ENCODE measurements at regions not wholly inside any gene's neighbourhood (a gene's known extent, or its start where the extent isn't known, plus 50 kb on each side); places are given as distances from the start of the nearest gene placed in this dataset.
"Not testable (repeated sequence)": the region's sequence is repeated elsewhere in the genome, so short reads cannot be mapped to it uniquely, and the experiment has no call there.

- H3K9ac ChIP-seq (ENCODE audit: low read length): not testable (repeated sequence)
Measured at GRCh38 chr2:89874810-89875595, 1183.5 kb downstream of the RPIA start.

DNA sequence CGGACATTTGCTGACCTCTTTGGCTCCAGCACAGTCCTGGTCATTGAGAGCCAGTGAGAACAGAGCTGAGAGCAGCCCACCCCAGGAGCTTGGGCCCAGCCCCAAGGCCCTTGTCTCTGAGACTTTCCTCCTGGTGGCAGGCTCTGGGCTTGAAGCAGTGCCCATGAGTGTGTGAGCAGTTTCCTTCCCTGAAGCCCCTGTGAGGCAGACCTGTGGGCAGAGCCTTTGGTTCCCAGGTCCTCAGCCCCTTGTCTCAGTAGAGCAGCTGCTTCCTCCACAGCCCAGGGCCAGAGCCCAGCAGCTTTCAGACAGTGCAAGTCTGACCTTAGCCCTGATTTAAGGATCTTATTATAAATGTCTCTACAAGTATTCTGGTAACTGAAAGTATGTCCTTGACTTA, 1185.0 kb downstream of the RPIA start:
- not testable (repeated sequence) for H3K36me3 ChIP-seq (ENCODE audit: control insufficient read depth, insufficient read depth, low read length); H3K9ac ChIP-seq (ENCODE audit: low read length); H3K4me3 ChIP-seq (ENCODE audit: low read depth, low read length); H3K4me1 ChIP-seq (ENCODE audit: control insufficient read depth, insufficient read depth, low read length); H3K27me3 ChIP-seq (ENCODE audit: control insufficient read depth, insufficient read depth, low read length); H3K27ac ChIP-seq (ENCODE audit: low read depth, low read length); H3K9me3 ChIP-seq (ENCODE audit: control insufficient read depth, insufficient read depth, low read depth, low read length)

More at GRCh38 chr2:89874810-89875595, 1183.5 kb downstream of the RPIA start:
- not testable (repeated sequence) for H3K4me1 ChIP-seq (ENCODE audit: control insufficient read depth, insufficient read depth, low read length); H3K27me3 ChIP-seq (ENCODE audit: control insufficient read depth, insufficient read depth, low read length); H3K27ac ChIP-seq (ENCODE audit: low read depth, low read length); H3K4me3 ChIP-seq (ENCODE audit: low read depth, low read length); H3K36me3 ChIP-seq (ENCODE audit: control insufficient read depth, insufficient read depth, low read length); H3K9me3 ChIP-seq (ENCODE audit: control insufficient read depth, insufficient read depth, low read depth, low read length)

GRCh38 chr2:89876878-89877277, 1185.4 kb downstream of the RPIA start:
- not testable (repeated sequence) for H3K9me3 ChIP-seq (ENCODE audit: control insufficient read depth, insufficient read depth, low read depth, low read length); H3K4me1 ChIP-seq (ENCODE audit: control insufficient read depth, insufficient read depth, low read length); H3K27me3 ChIP-seq (ENCODE audit: control insufficient read depth, insufficient read depth, low read length); H3K36me3 ChIP-seq (ENCODE audit: control insufficient read depth, insufficient read depth, low read length); H3K9ac ChIP-seq (ENCODE audit: low read length); H3K4me3 ChIP-seq (ENCODE audit: low read depth, low read length); H3K27ac ChIP-seq (ENCODE audit: low read depth, low read length)

GRCh38 chr2:89882880-89883279, 1191.4 kb downstream of the RPIA start:
- not testable (repeated sequence) for H3K36me3 ChIP-seq (ENCODE audit: control insufficient read depth, insufficient read depth, low read length); H3K4me1 ChIP-seq (ENCODE audit: control insufficient read depth, insufficient read depth, low read length); H3K9me3 ChIP-seq (ENCODE audit: control insufficient read depth, insufficient read depth, low read depth, low read length); H3K4me3 ChIP-seq (ENCODE audit: low read depth, low read length); H3K27me3 ChIP-seq (ENCODE audit: control insufficient read depth, insufficient read depth, low read length); H3K9ac ChIP-seq (ENCODE audit: low read length); H3K27ac ChIP-seq (ENCODE audit: low read depth, low read length)

DNA sequence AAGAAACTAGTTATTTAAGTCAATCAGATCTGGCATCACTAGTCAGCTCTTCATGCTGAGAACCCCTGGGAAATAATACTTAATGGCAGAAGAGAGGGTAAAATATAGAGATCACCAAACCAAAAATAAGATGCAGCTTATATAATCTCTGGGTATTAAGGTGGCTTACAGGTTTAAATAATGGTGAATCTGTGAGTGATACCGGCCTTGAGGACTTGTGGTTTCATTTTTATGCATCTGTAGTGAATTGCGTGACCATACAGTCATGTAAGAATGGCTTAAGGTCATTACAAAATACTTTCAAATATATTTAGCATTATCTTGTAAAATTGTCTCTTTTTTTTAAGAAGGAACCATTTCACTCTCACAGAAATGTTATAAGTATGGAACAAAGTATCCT, 1192.2 kb downstream of the RPIA start:
- H3K4me3 ChIP-seq (ENCODE audit: low read depth, low read length); H3K9ac ChIP-seq (ENCODE audit: low read length); H3K27ac ChIP-seq (ENCODE audit: low read depth, low read length); H3K4me1 ChIP-seq (ENCODE audit: control insufficient read depth, insufficient read depth, low read length); H3K36me3 ChIP-seq (ENCODE audit: control insufficient read depth, insufficient read depth, low read length); H3K9me3 ChIP-seq (ENCODE audit: control insufficient read depth, insufficient read depth, low read depth, low read length); H3K27me3 ChIP-seq (ENCODE audit: control insufficient read depth, insufficient read depth, low read length): not testable (repeated sequence)

DNA sequence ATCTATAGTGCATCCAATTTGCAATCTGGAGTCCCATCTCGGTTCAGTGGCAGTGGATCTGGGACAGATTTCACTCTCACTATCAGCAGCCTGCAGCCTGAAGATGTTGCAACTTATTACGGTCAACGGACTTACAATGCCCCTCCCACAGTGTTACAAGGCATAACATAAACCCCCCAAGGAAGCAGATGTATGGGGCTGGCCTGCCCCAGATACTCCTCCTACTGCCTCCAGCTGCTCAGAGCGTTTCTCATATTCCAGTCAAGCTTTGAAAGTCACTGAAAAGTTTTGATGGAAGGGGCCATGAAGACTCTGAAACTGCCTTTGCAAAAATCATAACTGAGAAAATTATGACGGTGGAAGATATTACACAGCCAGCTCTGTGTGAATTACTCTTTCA, 1193.6 kb downstream of the RPIA start:
- H3K27ac ChIP-seq (ENCODE audit: low read depth, low read length); H3K27me3 ChIP-seq (ENCODE audit: control insufficient read depth, insufficient read depth, low read length); H3K36me3 ChIP-seq (ENCODE audit: control insufficient read depth, insufficient read depth, low read length); H3K9me3 ChIP-seq (ENCODE audit: control insufficient read depth, insufficient read depth, low read depth, low read length); H3K4me1 ChIP-seq (ENCODE audit: control insufficient read depth, insufficient read depth, low read length); H3K9ac ChIP-seq (ENCODE audit: low read length); H3K4me3 ChIP-seq (ENCODE audit: low read depth, low read length): not testable (repeated sequence)

DNA sequence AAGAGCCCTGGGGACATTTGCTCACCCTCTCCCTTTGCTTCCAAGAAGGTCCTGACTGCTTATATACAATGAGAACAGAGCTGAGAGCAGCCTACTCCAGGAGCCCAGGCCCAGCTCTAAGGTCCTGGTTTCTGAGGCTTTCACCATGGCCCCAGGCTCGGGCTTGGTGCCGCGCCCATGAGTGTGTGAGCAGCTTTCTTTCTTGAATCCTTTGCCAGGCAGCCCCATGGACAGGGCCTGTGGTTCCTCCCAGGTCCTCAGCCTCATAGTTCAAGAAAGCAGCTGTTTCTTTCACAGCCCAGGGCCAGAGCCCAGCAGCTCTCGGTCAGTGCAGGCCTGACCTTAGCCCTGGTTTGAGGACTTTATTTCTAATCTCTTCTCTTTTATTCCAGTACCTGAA, 1197.2 kb downstream of the RPIA start:
- not testable (repeated sequence) for H3K36me3 ChIP-seq (ENCODE audit: control insufficient read depth, insufficient read depth, low read length); H3K4me1 ChIP-seq (ENCODE audit: control insufficient read depth, insufficient read depth, low read length); H3K4me3 ChIP-seq (ENCODE audit: low read depth, low read length); H3K27me3 ChIP-seq (ENCODE audit: control insufficient read depth, insufficient read depth, low read length); H3K9me3 ChIP-seq (ENCODE audit: control insufficient read depth, insufficient read depth, low read depth, low read length); H3K27ac ChIP-seq (ENCODE audit: low read depth, low read length); H3K9ac ChIP-seq (ENCODE audit: low read length)

GRCh38 chr2:89890185-89890773, 1198.8 kb downstream of the RPIA start:
- not testable (repeated sequence) for H3K4me3 ChIP-seq (ENCODE audit: low read depth, low read length); H3K9ac ChIP-seq (ENCODE audit: low read length); H3K9me3 ChIP-seq (ENCODE audit: control insufficient read depth, insufficient read depth, low read depth, low read length); H3K4me1 ChIP-seq (ENCODE audit: control insufficient read depth, insufficient read depth, low read length); H3K27me3 ChIP-seq (ENCODE audit: control insufficient read depth, insufficient read depth, low read length); H3K27ac ChIP-seq (ENCODE audit: low read depth, low read length); H3K36me3 ChIP-seq (ENCODE audit: control insufficient read depth, insufficient read depth, low read length)

DNA sequence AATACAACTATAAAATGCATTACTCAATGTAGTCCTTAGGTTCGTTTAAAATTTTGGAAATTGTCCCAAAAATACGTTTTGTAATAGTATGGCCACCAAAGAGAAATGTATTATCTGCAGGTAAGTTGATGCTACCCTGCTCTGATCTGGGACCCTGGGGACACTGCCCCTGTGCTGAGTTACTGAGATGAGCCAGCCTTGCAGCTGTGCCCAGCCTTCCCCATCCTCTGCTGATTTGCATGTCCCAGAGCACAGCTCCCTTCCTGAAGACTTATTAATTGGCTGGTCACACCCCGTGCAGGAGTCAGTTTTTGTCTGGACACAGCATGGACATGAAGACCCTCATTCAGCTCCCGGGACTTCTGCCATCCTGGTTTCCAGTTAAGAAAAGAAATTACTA, 1203.5 kb downstream of the RPIA start:
- not testable (repeated sequence) for H3K4me3 ChIP-seq (ENCODE audit: low read depth, low read length); H3K9ac ChIP-seq (ENCODE audit: low read length); H3K4me1 ChIP-seq (ENCODE audit: control insufficient read depth, insufficient read depth, low read length); H3K9me3 ChIP-seq (ENCODE audit: control insufficient read depth, insufficient read depth, low read depth, low read length); H3K36me3 ChIP-seq (ENCODE audit: control insufficient read depth, insufficient read depth, low read length); H3K27ac ChIP-seq (ENCODE audit: low read depth, low read length); H3K27me3 ChIP-seq (ENCODE audit: control insufficient read depth, insufficient read depth, low read length)

GRCh38 chr2:89895629-89896028, 1204.2 kb downstream of the RPIA start:
- H3K27me3 ChIP-seq (ENCODE audit: control insufficient read depth, insufficient read depth, low read length); H3K9ac ChIP-seq (ENCODE audit: low read length): not testable (repeated sequence)

DNA sequence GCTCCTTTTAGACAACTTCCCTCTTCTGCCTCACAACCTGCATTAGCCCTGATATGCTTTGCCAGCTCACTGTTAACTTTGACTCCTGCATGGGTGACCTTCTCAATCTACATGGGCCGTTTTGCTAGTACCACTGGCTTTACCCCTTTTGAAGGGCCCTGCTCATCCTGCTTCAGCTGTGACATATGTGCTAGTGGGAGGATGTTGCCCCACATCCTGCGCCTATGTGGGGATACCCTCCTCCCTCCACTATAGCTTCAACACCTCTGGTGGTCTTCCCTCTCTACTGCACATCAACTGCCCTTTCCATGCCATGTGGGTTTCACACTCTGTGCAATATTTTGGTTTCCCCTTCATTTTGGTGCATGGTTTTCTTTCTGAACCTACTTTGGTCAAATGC, 1235.5 kb downstream of the RPIA start:
- H3K9me3 ChIP-seq (ENCODE audit: control insufficient read depth, insufficient read depth, low read depth, low read length); H3K9ac ChIP-seq (ENCODE audit: low read length); H3K36me3 ChIP-seq (ENCODE audit: control insufficient read depth, insufficient read depth, low read length); H3K4me1 ChIP-seq (ENCODE audit: control insufficient read depth, insufficient read depth, low read length); H3K4me3 ChIP-seq (ENCODE audit: low read depth, low read length); H3K27ac ChIP-seq (ENCODE audit: low read depth, low read length); H3K27me3 ChIP-seq (ENCODE audit: control insufficient read depth, insufficient read depth, low read length): not testable (repeated sequence)

More at GRCh38 chr2:89895629-89896028, 1204.2 kb downstream of the RPIA start:
- not testable (repeated sequence) for H3K9me3 ChIP-seq (ENCODE audit: control insufficient read depth, insufficient read depth, low read depth, low read length); H3K4me3 ChIP-seq (ENCODE audit: low read depth, low read length); H3K27ac ChIP-seq (ENCODE audit: low read depth, low read length); H3K36me3 ChIP-seq (ENCODE audit: control insufficient read depth, insufficient read depth, low read length); H3K4me1 ChIP-seq (ENCODE audit: control insufficient read depth, insufficient read depth, low read length)

Data from HUES6 (cell line).